GM19328 (cell line): ENCODE measurements at regions not wholly inside any gene's neighbourhood (a gene's known extent, or its start where the extent isn't known, plus 50 kb on each side); places are given as distances from the start of the nearest gene placed in this dataset.
A peak's percentile ranks its signal among the peaks of the same experiment; 100 is the strongest.

Experiments used
- ATAC-seq: cut with Tn5 transposase; IDR thresholded peaks from one replicate; pipeline ENCODE4 v1.9.1; 2021; ENCODE audit warnings: mild to moderate bottlenecking, moderate library complexity; ENCODE audit not compliant: unreplicated experiment

- no peak for ATAC-seq
Measured at GRCh38 chrX:110430293-110431076, 71.8 kb downstream of the RTL9 start.

- no peak for ATAC-seq
Measured at GRCh38 chrX:110432091-110432905, 73.7 kb downstream of the RTL9 start.

GRCh38 chrX:110432906-110433215 is 74.2 kb downstream of the RTL9 start:
- no peak for ATAC-seq

- ATAC-seq: no peak
Measured at GRCh38 chrX:110435196-110435595, 76.5 kb downstream of the RTL9 start.

- ATAC-seq: no peak
Measured at GRCh38 chrX:110436523-110436922, 77.9 kb downstream of the RTL9 start.

- no peak for ATAC-seq
Measured at GRCh38 chrX:110437686-110438085, 79.0 kb downstream of the RTL9 start.

- no peak for ATAC-seq
Measured at GRCh38 chrX:110440016-110440805, 81.6 kb downstream of the RTL9 start.

GRCh38 chrX:110442635-110443034 is 84.0 kb downstream of the RTL9 start:
- ATAC-seq: peak; percentile 67

- no peak for ATAC-seq
Measured at GRCh38 chrX:110444996-110445395, 86.3 kb downstream of the RTL9 start.

- no peak for ATAC-seq
Measured at GRCh38 chrX:110448459-110448858, 89.8 kb downstream of the RTL9 start.

GRCh38 chrX:110449312-110449711 is 90.7 kb downstream of the RTL9 start:
- ATAC-seq: no peak

- peak; percentile 89 for ATAC-seq
Measured at GRCh38 chrX:110450050-110450449, 91.4 kb downstream of the RTL9 start.

- ATAC-seq: no peak
Measured at GRCh38 chrX:110454336-110454735, 95.7 kb downstream of the RTL9 start.

- ATAC-seq: no peak
Measured at GRCh38 chrX:110462957-110463356, 104.3 kb downstream of the RTL9 start.

GRCh38 chrX:110466790-110467189 is 108.1 kb downstream of the RTL9 start:
- no peak for ATAC-seq

- ATAC-seq: no peak
Measured at GRCh38 chrX:110472265-110472664, 113.6 kb downstream of the RTL9 start.

GRCh38 chrX:110477593-110478228 is 119.1 kb downstream of the RTL9 start:
- no peak for ATAC-seq

- ATAC-seq: no peak
Measured at GRCh38 chrX:110491846-110492620, 133.4 kb downstream of the RTL9 start.

GRCh38 chrX:110504947-110505346 is 146.3 kb downstream of the RTL9 start:
- ATAC-seq: no peak
